HG03139 (cell line): ENCODE measurements at regions not wholly inside any gene's neighbourhood (a gene's known extent, or its start where the extent isn't known, plus 50 kb on each side); places are given as distances from the start of the nearest gene placed in this dataset.
A peak's percentile ranks its signal among the peaks of the same experiment; 100 is the strongest.

Experiments
- ATAC-seq: cut with Tn5 transposase; IDR thresholded peaks from one replicate; pipeline ENCODE4 v1.9.1; 2021; ENCODE audit not compliant: unreplicated experiment

DNA sequence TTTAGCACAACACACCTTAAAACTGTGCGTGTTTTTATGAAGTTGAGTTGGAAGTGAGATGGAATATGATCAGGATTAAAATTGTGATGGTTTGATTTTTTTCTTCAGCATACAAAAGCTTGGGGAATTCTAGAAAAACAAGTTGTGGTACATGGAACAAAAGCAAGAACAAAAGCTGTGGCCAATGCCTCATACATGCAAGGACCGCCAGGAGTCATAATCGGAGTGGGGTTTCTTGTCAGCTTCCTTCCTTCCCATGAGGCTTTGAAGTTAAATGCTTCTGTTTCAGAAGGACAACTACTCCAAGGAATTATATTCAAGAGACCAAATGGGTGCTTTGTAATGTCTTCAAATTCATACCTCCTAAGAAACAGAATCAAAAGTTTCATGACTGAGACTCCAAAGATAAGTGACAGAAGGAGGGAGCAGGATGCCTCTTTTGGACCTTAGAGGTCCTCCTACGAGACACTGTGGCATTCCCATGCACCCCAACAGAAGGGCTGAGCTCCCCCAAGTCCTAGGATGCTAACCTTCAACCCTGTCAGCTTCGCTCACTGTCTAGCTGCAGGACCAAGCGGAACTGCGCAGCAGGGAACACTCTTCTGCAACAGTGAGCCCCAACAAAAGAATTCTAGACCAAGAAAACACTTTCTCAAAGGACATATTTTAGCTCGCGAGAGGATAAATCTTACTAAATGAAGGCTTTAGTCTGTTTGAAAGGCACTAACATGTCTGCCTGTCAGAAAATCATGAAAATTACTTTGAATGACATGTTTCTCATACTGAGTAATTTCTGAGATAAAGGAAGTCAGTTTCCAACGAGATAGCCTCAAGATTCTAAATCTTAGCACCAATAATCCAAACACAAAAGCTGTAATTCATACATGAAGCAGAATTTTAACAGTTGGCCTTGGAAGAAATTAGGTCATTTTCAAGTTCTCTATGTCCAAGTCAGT is 108.5 kb upstream of the NHSL1 start:
- ATAC-seq: no peak

DNA sequence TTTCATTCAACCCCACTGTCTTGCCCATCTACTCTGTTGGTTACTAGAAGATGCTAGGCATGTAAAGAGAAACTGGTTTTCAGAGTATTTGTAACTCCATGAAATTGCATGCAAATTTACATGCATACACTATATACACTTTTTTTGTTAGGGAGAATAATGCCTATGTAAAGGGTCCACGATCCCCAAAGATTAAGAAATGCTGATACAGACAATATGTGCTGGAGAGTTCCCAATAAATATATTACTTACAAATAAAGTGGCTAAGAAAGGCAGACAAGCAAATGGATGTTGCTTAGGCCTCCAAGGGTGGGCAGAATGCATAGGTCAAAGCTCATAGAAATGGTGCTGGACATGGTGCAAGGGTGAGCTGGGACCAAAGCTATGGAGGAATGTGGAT is 109.6 kb upstream of the NHSL1 start:
- no peak for ATAC-seq

DNA sequence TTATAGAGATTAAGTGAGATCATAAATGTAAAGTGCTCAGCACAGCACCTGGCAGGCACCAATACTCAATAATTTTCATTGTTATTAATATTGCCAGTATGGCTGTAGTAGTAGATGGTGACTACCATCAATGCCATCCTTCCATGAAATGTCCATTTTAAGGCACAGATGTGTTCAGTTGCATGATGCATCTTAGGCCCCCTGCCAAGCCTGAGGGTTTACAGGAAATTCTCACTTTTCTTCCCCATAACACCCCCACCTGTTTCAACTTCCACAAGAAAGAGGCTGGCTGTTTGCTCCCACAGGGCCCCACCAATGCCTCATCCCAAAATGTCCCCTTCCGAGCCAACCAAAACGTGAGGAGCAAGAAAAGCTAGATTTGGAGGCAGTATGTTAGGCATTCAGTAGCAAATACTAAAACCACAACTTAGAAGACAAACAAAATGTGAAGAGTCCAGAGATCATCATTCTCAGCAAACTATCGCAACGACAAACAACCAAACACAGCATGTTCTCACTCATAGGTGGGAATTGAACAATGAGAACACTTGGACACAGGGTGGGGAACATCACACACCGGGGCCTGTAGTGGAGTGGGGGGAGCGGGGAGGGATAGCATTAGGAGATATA is 110.6 kb upstream of the NHSL1 start:
- ATAC-seq: no peak

DNA sequence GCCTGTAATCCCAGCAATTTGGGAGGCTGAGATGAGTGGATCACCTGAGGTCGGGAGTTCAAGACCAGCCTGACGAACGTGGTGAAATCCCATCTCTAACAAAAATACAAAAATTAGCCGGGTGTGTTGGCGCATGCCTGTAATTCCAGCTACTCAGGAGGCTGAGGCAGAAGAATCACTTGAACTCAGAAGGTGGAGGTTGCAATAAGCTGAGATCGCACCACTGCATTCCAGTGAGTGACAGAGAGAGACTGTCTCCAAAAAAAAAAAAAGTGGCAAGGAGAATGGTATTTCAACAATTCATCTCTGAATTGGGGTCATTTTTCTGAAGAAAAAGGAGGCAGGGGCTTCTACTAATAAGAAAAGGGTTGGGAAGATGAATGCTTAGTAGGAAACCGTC is 111.5 kb upstream of the NHSL1 start:
- ATAC-seq: no peak

DNA sequence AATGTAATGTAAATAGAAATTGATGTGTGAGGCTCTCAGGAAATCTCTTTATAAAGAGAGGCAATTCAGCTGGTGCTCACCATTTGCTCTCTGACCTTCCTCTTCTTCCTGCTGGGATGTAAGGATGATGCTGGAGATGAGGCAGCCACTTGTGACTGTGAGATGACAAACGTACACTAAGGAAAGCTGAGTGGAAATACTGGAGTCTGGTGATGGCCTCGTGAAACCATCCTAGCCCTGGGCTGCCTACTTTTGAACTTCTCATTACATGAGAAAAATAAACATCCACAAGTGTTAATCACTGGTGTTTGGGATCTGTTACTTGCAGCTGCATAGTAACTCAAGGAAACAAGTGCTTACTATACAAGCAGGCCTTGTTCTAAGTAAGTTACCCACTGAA is 114.9 kb upstream of the NHSL1 start:
- no peak for ATAC-seq

DNA sequence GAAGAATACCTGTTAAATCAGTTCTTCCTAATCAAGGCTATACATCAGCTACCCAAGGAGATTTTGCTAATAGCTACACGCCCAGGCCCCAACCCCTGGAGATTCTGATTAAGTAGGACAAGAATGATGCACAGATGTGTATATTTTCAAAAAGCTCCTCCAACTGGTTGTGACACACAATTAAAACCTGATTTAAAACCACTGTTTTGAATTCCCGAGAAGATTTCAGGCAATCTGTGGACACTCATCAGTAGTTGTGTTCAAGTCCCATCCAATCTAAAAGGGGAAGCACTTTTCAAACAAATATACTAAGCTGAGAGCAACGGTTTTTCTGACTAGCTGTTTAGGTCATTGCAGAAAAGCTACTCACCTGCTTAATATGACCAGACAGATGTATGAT is 118.9 kb upstream of the NHSL1 start:
- ATAC-seq: no peak

DNA sequence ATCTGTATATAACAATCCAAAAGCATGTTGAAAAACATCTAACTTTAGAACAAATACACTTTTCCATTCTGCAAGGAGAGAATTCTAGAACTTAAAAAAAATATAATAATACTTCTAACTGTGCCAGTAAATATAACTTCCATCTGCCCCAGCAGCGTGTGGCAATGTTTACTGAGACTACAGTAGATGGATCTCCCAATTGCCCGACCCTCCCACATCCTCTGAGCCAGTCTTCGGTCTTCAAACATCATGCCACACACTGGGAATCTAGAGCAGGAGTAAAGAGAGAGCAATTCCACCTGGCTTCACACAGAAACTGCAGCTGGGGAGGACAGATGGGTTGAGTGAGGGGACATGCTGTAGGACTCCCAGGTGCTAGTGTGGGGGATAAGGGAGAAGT is 121.3 kb upstream of the NHSL1 start:
- ATAC-seq: no peak

DNA sequence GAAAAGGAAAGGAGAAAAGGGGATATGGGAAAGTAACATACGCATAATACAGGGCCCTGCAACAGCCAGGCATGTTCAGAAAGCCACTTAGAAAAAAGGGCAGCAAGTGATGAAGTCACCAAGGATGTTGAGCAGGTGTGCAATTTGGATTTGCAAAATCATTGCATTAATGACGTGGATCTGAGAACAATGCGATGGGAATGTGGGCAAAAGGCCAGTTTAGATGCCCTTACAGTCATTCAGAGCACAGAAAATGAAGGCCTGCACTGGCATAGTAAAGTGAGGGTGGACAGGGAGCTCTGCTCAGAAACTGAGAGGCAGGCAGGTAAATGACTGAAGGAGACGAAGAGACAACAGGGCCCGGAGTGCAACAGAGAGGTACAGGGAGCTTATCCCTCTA is 123.7 kb upstream of the NHSL1 start:
- no peak for ATAC-seq

DNA sequence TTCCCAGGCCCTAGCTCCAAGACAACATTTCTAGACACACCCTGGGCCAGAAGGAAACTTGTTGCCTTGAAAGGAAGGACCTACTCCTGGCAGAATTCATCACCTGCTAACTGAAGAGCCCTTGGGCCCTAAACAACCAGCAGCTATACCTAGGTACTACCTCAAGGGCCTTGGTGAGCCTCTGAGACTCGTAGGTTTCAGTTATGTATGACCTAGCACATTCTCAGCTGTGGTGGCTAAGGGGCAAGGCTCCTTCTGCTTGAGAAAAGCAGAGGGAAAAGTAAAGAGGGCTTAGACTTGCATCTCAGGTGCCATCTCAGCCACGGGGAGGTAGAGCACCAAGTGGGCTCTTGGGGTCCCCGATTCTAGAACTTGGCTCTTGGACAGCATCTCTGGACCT is 132.3 kb upstream of the NHSL1 start:
- no peak for ATAC-seq

DNA sequence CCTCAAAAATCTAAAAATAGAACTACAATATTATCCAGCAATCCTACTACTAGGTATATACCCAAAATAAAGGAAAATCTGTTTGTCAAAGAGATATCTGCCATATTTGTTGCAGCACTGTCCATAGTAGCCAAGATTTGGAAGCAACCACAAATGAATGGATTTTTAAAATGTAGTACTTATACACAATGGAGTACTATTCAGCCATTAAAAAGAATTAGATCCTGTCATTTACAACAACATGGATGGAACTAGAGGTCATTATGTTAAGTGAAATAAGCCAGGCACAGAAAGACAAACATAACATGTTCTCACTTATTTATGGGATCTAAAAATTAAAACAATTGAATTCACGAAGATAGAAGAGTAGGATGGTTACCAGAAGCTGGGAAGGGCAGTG is 135.7 kb upstream of the CCDC28A start:
- no peak for ATAC-seq

DNA sequence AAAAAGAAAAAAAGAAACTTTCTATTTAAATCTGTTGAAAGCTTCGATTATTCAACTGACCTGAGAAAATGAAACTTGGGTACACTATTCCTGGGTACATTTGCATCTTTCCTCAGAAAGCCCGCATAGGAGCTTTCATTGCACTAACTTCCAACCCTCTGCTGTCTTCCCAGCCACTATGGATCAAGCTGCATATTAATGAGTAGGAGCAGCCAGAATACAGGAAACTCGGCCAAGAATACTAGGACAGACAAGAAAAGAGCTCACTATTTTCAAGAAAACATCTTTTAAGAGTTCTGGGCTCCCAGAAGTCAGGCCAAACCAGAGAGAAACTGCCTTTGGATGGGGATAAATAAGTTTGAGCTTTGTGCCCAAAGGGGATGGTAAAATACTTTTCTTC is 135.0 kb upstream of the CCDC28A start:
- no peak for ATAC-seq

DNA sequence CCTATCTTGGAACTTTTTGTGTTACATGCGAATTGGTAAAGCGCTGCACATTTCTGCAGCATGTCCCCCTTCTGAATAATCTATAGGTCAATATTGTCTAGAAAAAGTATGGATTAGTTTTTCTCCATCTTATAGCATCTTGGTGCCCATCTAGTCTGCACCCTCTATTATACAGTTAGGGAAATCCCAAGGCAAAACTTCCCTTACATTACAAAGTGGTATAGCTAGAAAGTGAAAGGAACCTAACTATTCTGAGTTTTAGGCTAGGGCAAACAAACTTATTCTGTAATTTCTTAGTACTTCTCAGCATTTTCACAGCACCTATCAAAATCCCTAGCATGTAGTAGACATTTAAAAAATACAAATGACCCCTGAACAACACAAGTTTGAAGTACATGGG is 133.5 kb upstream of the CCDC28A start:
- no peak for ATAC-seq

DNA sequence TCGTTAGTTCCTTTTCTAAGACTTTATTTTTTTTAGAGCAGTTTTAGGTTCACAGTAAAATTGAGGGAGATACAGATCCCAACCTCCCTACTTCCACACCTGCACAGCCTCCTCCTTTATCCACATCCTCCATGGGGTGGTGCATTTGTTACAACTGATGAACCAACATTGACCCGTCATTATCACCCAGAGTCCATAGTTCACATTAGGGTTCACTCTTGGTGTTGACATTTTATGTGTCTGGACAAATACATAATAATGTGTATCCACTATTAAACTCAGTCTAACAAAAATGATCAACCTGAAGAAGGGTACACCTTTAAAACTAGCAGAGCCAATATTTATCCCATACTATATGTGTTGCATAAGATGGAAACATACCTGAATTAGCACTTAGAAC is 130.4 kb upstream of the CCDC28A start:
- ATAC-seq: no peak

DNA sequence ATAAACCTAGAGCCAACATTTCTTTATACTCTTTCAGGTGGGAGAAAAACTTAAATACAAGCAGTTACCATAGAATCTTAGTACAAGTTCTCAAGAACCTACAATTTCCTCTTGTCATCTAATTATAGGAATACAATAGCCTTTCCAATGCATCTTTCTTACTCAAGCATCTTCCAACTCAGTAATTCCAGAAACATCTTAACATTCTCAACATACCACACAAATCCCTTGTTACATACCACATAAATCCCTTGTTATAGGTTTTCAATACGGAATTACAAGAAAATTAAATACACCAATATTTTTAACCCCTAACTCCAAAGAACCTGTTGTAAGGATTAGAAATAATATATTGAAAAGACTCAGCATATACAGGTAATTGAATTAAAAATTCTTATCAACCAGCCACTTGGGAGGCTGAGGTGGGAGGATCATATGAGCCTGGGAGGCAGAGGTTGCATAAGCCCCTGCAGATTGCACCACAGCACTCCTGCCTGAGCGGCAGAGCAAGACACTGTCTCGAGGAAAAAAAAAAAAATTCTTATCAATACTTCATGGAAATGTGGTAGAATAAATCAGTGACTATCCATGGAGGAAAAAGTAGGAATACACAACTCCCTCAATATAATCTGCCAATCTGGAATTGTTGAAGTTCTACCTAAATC is 127.5 kb upstream of the CCDC28A start:
- ATAC-seq: no peak

DNA sequence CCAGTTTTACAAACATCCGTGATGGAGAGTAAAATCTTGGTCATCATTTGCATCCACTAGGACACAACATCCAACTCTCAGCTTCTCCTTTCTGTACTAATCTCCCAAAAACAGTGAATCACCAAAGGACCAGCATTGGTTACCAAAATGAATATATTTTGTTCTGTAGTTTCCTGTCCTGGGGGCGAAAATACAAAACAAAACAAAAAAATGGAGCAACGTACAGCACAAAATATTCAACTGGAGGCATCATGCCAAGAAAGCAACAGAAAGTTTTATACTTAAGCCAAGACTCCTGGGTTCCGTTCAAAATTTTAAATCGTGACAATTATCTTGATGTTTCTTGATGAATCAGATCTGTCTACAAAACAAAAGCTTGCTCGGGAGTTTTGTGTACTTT is 126.6 kb upstream of the CCDC28A start:
- no peak for ATAC-seq

DNA sequence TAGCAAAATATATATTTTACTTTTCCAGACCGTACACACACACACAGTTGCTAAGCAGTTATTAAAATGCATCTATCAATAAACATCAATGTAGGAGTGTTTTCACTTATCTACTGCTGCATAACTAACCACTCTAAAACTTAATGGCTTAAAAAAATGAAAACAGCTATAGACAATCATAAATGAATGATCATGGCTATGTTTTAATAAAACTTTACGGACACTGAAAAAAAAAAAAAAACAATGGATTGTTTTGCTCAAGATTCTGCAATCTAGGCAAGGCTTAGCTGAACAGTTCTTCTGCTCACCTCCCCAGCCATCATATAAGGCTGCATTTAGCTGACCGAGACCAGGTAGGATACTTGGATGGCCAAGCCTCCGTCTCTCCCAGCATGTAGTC is 125.4 kb upstream of the CCDC28A start:
- no peak for ATAC-seq

DNA sequence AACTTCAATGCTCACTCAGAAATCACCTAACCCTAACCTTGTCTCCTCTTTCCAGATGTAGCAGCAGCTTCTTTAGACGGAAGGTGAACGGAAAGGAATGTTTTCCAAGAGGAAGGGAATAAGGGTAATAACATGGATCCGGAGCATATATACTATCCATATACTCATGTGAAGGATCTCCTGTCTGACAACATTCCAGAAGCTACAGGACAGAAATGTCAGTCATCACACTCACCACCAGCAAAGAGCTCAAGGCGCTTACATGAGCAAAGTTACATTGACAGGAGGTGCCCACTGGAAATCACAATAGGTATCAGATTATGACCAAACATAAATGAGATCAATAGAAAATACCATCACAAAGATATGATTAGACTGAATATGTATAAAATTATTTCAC is 122.1 kb upstream of the CCDC28A start:
- ATAC-seq: no peak

DNA sequence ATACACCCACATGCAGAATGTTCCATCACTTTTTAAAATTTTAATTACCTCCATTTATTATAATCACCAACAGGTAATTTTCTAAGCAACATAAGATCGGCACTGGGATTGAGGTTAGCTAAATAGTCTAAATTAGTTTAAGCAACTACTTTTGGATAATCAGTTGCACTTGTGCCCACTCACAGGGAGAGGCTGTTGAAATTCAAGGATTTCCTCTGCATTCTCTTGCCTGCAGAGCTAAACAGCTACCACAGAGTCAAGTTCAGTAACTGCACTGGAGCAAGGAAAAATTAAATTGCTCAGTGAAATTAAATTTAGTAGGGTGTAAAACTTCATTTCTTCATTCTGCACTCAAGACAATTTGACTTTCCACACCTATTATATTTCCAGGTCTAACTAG is 120.7 kb upstream of the CCDC28A start:
- ATAC-seq: no peak

DNA sequence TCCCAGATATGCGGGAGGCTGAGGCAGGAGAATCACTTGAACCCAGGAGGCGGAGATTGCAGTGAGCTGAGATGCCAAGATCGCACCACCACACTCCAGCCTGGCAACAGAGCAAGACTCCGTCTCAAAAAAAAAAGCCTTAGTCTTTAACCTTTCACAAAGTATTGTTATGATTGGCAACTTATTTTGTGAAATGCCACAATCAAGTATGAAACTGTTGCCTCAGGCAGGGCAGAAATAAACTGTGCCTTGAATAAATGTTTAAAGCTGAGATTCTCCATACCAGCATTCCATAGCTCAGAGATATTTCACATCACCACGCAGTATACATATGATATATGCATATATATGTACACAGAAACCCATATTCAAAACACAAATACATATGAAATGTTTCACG is 120.1 kb upstream of the CCDC28A start:
- ATAC-seq: no peak

DNA sequence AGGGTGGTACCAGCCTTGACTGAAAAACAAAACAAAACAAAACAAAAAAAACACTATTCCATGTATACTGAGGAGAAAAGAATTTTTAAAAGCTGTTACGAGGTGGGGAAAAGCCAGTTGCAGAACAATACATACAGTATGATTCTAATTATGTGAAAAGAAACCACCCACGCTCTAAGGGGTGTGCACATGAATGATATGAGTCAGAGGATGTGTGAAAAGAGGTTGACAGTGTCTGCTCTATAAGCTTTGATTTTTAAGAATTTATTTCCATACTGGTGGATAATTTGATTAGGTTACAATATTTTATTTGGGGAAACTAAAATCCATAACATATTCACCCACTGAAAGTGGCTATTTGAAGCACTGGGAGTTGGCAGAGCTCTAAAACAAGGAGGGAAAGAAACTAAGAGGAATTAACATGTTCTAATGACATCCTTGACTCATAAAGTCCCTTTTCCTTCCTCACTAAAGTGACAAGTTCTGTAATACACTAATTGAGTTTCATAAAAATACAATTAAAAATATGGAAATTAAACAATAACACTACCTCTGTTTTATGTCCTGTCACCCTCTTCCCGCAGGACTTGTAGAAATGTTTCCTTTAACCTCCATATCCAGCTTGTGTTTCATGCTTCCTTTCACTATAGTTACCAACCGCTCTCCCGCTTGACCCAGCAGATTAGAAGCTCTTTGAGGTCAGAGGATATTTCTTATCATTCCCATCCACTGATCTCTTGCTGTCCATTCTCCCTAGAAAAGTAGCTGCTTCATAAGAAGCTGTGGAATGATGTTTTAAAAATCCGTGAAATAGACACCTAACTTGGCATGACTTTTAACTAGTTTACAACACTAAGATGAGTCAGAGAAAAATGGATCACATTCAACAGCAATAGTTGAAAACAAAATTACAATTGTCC is 118.6 kb upstream of the CCDC28A start:
- ATAC-seq: peak; percentile 93

DNA sequence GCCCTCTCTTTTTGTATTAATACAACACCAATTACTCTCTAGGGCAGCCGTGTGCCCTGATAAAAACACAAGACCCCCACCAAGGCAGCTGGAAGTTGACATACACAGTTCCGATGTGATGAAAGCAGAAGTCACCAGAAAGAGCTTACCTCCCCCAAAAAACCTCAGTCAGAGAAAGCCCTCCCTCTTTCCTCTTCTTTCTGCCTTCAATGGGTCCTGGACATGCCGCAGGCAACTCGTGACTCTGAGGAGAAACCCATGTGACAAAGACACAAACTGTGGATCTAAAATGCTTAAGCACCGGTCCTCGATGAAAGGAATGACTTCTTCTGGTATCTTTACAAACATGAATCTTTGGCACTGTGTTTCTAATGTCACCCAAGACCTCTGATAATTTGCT is 117.7 kb upstream of the CCDC28A start:
- ATAC-seq: no peak
